Sigmoid colon (tissue), 6 donors: ENCODE measurements at regions not wholly inside any gene's neighbourhood (a gene's known extent, or its start where the extent isn't known, plus 50 kb on each side); places are given as distances from the start of the nearest gene placed in this dataset.

Source experiments
- DNase-seq: peaks from one replicate; pipeline ENCODE4 v3.0.0-alpha.2; 2019
- H3K27ac ChIP-seq, 4 donors: fragments of 200-600 bp; sonication (generic); one replicate each; pipeline ENCODE4 v1.5.1; 2016 to 2019; ENCODE audit warnings: mild to moderate bottlenecking in 1 of 4
- H3K27me3 ChIP-seq, 3 donors: fragments of 200-600 bp; sonication (generic); one replicate each; pipeline ENCODE4 v1.5.1; 2019; ENCODE audit warnings: mild to moderate bottlenecking in 1 of 3
- H3K36me3 ChIP-seq, 4 donors: fragments of 200-600 bp; sonication (generic); one replicate each; pipeline ENCODE4 v1.5.1; 2016 to 2019
- H3K4me1 ChIP-seq, 4 donors: fragments of 200-600 bp; sonication (generic); one replicate each; pipeline ENCODE4 v1.5.1; 2017 to 2019
- H3K4me3 ChIP-seq, 4 donors: fragments of 200-600 bp; sonication (generic); one replicate each; pipeline ENCODE4 v1.5.1; 2017 to 2019; ENCODE audit warnings: mild to moderate bottlenecking in 2 of 4, moderate library complexity in 1 of 4
- H3K9me3 ChIP-seq, 4 donors: fragments of 200-600 bp in 3 of 4; sonication (generic) in 3 of 4; one replicate each; pipeline versions ENCODE4 v1.5.1 to v1.6.1; 2013 to 2019
- EP300 ChIP-seq, 4 donors: sonication (generic); formaldehyde crosslinking; IDR thresholded peaks; one replicate each; pipeline ENCODE4 v1.6.1; 2017; ENCODE audit warnings: antibody characterized with exemption in 4 of 4
- POLR2A ChIP-seq, 2 donors: fragments of 450-650 bp; IDR thresholded peaks; one replicate each; pipeline ENCODE4 v1.6.1; 2016; ENCODE audit warnings: antibody characterized with exemption in 2 of 2, mild to moderate bottlenecking in 2 of 2, moderate library complexity in 2 of 2
- POLR2AphosphoS5 ChIP-seq, 4 donors: sonication (generic); formaldehyde crosslinking; IDR thresholded peaks; one replicate each; pipeline ENCODE4 v1.6.1; 2017; ENCODE audit warnings: antibody characterized with exemption in 4 of 4
- WGBS, 2 donors: extraction: QIAGEN DNeasy Blood & Tissue Kit; methylation state at CpG; one replicate each; pipeline ENCODE4 v1.1.7; 2013; 5-methylcytosine and 5-hydroxymethylcytosine counted together
- intact Hi-C: fragments of 100-400 bp; cut with DNase I; formaldehyde crosslinking; loops from one replicate; pipeline ENCODE4 v1.15.1; 2023
- TF ChIP-seq, protein P1 (sequence below), 4 experiments: fragments of 450-650 bp in 3 of 4; fragments of 200-600 bp in 1 of 4; IDR thresholded peaks; one replicate each; pipeline ENCODE4 v1.5.1; 2016 to 2019; ENCODE audit warnings: antibody characterized with exemption in 4 of 4, mild to moderate bottlenecking in 3 of 4, moderate library complexity in 2 of 4
- donor health status: healthy with polysubstance abuse.
- donor health status: healthy.

DNA sequence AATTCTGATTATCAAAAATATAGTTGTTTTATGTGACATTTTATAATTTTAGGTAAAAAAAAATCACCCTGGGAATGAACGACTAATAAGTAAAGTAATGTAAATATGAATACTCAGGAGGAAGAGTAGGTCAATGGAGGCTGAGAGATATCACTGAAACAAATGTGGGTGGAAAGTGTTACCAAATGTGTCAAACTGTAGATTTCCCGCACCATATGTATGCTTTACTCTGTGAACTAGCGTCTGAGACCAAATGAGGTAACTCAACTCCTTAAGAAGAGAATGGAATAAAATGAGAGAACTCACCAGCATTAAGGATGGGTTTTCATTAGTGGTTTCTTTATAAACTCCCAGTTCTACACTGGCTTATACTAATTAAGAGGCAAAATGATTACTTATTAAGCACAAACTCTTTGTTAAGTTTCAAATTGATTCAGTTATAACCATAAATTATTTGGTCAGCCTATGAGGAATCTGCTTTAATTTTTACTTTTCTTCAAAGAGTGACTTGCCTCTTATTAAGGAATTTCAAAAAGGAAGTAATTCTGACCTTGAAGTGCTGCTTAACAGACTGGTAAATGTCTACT, 784.7 kb upstream of the GJE1 start:
- 87 to 91% methylated on average over 3 of the region's 3 CpGs for WGBS, 2 donors
- H3K27me3 ChIP-seq: no peaks in the 10 kb centered on the region
- no peak for DNase-seq
- H3K36me3 ChIP-seq: no peaks in the 10 kb centered on the region
- intact Hi-C loops: no loop called here
- H3K4me3 ChIP-seq: no peak overlapping the region
- H3K4me1 ChIP-seq: no peaks in the 10 kb centered on the region
- H3K9me3 ChIP-seq: no peaks in the 10 kb centered on the region
- no peak overlapping the region for H3K27ac ChIP-seq
- TF ChIP-seq POLR2A (IDR thresholded peaks at IDR 0.05): no peak
- TF ChIP-seq, protein P1, sequence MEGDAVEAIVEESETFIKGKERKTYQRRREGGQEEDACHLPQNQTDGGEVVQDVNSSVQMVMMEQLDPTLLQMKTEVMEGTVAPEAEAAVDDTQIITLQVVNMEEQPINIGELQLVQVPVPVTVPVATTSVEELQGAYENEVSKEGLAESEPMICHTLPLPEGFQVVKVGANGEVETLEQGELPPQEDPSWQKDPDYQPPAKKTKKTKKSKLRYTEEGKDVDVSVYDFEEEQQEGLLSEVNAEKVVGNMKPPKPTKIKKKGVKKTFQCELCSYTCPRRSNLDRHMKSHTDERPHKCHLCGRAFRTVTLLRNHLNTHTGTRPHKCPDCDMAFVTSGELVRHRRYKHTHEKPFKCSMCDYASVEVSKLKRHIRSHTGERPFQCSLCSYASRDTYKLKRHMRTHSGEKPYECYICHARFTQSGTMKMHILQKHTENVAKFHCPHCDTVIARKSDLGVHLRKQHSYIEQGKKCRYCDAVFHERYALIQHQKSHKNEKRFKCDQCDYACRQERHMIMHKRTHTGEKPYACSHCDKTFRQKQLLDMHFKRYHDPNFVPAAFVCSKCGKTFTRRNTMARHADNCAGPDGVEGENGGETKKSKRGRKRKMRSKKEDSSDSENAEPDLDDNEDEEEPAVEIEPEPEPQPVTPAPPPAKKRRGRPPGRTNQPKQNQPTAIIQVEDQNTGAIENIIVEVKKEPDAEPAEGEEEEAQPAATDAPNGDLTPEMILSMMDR (IDR thresholded peaks at IDR 0.05): no peak
- no peak for TF ChIP-seq EP300 (IDR thresholded peaks at IDR 0.05)
- TF ChIP-seq POLR2AphosphoS5 (IDR thresholded peaks at IDR 0.05): no peak

DNA sequence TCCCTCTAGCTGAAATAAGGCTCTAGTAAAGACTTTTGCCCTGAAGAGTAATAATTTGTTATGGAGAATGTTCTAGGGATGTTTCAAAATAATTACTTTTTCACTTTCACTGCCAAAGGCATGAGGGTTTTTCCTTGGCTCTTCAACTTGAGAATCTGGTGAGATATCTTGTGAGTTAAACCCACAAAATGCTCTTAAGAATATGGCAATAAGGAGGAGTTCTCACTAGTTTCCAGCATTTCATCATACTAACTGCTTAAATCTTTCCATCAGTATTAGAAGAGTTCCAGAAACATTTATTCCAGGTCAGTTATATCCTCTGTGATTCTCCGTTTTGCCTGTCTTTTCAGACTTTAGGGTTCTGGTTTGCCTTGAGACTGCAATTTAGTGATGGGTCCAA, 785.6 kb upstream of the GJE1 start:
- Histone ChIP-seq H3K9me3 (no peaks in the 10 kb centered on the region), H3K4me3 (no peak overlapping the region), H3K27me3 (no peaks in the 10 kb centered on the region), H3K4me1 (no peaks in the 10 kb centered on the region), H3K27ac (no peak overlapping the region), H3K36me3 (no peaks in the 10 kb centered on the region)
- DNase-seq: no peak
- intact Hi-C loops: no loop called here
- WGBS, 2 donors: 84 to 90% methylated on average over 1 of the region's 1 CpG
- TF ChIP-seq POLR2A (IDR thresholded peaks at IDR 0.05) (no peak), POLR2AphosphoS5 (IDR thresholded peaks at IDR 0.05) (no peak), EP300 (IDR thresholded peaks at IDR 0.05) (no peak)
- TF ChIP-seq, protein P1 (IDR thresholded peaks at IDR 0.05): no peak

DNA sequence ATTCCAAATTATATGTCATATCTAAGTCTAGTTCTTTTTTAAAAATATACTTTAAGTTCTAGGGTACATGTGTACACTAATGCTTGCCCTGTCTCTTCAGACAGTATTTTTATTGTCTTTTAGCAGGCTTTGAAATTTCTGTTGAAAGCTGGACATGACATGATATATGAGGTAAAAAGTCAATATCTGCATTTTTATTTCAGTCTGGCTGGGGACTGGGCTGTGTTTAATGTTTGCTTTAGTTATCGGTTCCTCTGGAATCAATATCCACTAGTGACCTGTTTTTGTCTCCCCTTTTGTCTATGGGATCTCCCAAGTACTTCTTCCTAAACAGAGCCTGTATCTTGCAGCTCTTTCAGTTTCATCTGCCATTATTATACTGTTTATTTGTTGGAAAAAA, 786.2 kb upstream of the GJE1 start:
- H3K4me1 ChIP-seq: no peaks in the 10 kb centered on the region
- TF ChIP-seq POLR2A (IDR thresholded peaks at IDR 0.05) (no peak), POLR2AphosphoS5 (IDR thresholded peaks at IDR 0.05) (no peak), EP300 (IDR thresholded peaks at IDR 0.05) (no peak)
- TF ChIP-seq, protein P1 (IDR thresholded peaks at IDR 0.05): no peak
- no peaks in the 10 kb centered on the region for H3K27me3 ChIP-seq
- whole genome bisulfite sequencing, 2 donors: 34 to 62% methylated on average over 1 of the region's 1 CpG
- intact Hi-C loops: no loop called here
- H3K27ac ChIP-seq: no peak overlapping the region
- H3K9me3 ChIP-seq: no peaks in the 10 kb centered on the region
- no peak overlapping the region for H3K4me3 ChIP-seq
- no peaks in the 10 kb centered on the region for H3K36me3 ChIP-seq
- DNase-seq: no peak

DNA sequence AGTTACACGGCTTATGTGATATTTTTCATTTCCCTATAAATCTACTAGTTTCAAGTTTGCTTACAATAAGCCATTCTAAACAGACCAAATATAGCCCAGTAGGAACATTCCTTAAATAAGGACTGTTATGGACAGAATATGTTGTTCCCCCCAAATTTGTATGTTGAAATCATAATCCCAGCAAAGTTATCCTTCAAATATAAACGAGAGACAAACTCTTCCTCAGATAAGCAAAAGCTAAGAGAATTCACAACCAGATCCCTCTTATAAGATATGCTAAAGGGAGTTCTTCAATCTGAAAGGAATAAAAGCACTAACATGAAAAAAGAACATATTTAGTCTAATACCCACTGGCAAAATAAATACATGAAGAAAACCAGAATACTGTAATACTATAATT, 795.5 kb upstream of the GJE1 start:
- H3K36me3 ChIP-seq: no peaks in the 10 kb centered on the region
- H3K27me3 ChIP-seq: no peaks in the 10 kb centered on the region
- no peak overlapping the region for H3K4me3 ChIP-seq
- peaks cover 0 to 9% (median 0%) of the 10 kb centered on the region in 4 donors for H3K4me1 ChIP-seq
- TF ChIP-seq EP300 (IDR thresholded peaks at IDR 0.05): no peak
- TF ChIP-seq POLR2AphosphoS5 (IDR thresholded peaks at IDR 0.05): no peak
- TF ChIP-seq, protein P1 (IDR thresholded peaks at IDR 0.05): no peak
- TF ChIP-seq POLR2A (IDR thresholded peaks at IDR 0.05): no peak
- H3K27ac ChIP-seq: no peak overlapping the region
- no peak for DNase-seq
- H3K9me3 ChIP-seq: no peaks in the 10 kb centered on the region
- WGBS, 2 donors: 70 to 81% methylated on average over 2 of the region's 2 CpGs
- intact Hi-C loops: no loop called here
